SK-N-SH (cell line): ENCODE measurements at regions not wholly inside any gene's neighbourhood (a gene's known extent, or its start where the extent isn't known, plus 50 kb on each side); places are given as distances from the start of the nearest gene placed in this dataset.

Source experiments
- CTCF ChIA-PET: fragments of 300-600, 350-600 bp; formaldehyde crosslinking; extraction: SDS; loops from one replicate; lab custom pipeline; 2021; lab: Yijun Ruan, JAX
- POLR2A ChIA-PET: fragments of 350-600 bp; sonication (Branson Sonifier 250); formaldehyde crosslinking; extraction: SDS; loops from one replicate; lab custom pipeline; 2020; ENCODE audit warnings: antibody characterized with exemption, inconsistent platforms; lab: Yijun Ruan, JAX
- DNase-seq: peaks from one replicate; pipeline ENCODE4 v3.0.0; 2012
- H2AFZ ChIP-seq: fragments of 200-600 bp; sonication (generic); 2 replicates; pipeline ENCODE4 v1.8.1; 2016; ENCODE audit warnings: antibody characterized with exemption, mild to moderate bottlenecking, low read depth
- H3F3A ChIP-seq: fragments of 200-600 bp; sonication (generic); replicated peaks from 2 replicates; pipeline ENCODE3; 2016; ENCODE audit warnings: antibody characterized with exemption, mild to moderate bottlenecking; ENCODE audit not compliant: insufficient read depth
- H3K27ac ChIP-seq, 2 experiments: fragments of 200-500 bp in 1 of 2; fragments of 200-600 bp in 1 of 2; sonication (Bioruptor generic) in 1 of 2; sonication (generic), shearing (Covaris generic) in 1 of 2; 2 replicates each; pipeline versions ENCODE4 v1.5.1 to v1.6.1; 2014 to 2016; ENCODE audit warnings: low read depth in 2 of 2, inconsistent platforms in 1 of 2, low read length in 1 of 2, mild to moderate bottlenecking in 1 of 2, mixed read lengths in 1 of 2
- H3K27me3 ChIP-seq: fragments of 200-600 bp; sonication (generic), shearing (Covaris generic); 2 replicates; pipeline ENCODE4 v1.6.1; 2016; ENCODE audit warnings: mixed run types; ENCODE audit not compliant: insufficient read depth
- H3K36me3 ChIP-seq, 2 experiments: fragments of 200-500 bp in 1 of 2; fragments of 200-600 bp in 1 of 2; sonication (Bioruptor generic) in 1 of 2; sonication (generic) in 1 of 2; replicated peaks in 1 of 2; 2 replicates each; pipeline versions ENCODE3 to v1.5.1; 2014 to 2016; ENCODE audit warnings: low read length in 1 of 2, mild to moderate bottlenecking in 1 of 2; ENCODE audit not compliant: insufficient read depth in 2 of 2, control insufficient read depth in 1 of 2
- H3K4me1 ChIP-seq, 2 experiments: fragments of 200-500 bp in 1 of 2; fragments of 200-600 bp in 1 of 2; sonication (Bioruptor generic) in 1 of 2; sonication (generic), shearing (Covaris generic) in 1 of 2; 2 replicates each; pipeline versions ENCODE4 v1.5.1 to v1.6.1; 2014 to 2016; ENCODE audit warnings: low read depth in 1 of 2, low read length in 1 of 2, mixed run types in 1 of 2; ENCODE audit not compliant: insufficient read depth in 2 of 2, control insufficient read depth in 1 of 2
- H3K4me2 ChIP-seq: fragments of 200-600 bp; sonication (generic), shearing (Covaris generic); 2 replicates; pipeline ENCODE4 v1.6.1; 2017; ENCODE audit warnings: mixed run types
- H3K4me3 ChIP-seq, 2 experiments: fragments of 200-500 bp in 1 of 2; fragments of 200-600 bp in 1 of 2; sonication (Bioruptor generic) in 1 of 2; sonication (generic), shearing (Covaris generic) in 1 of 2; 2 replicates each; pipeline versions ENCODE4 v1.5.1 to v1.8.1; 2014 to 2016; ENCODE audit warnings: low read depth in 2 of 2, inconsistent platforms in 1 of 2, low read length in 1 of 2, mild to moderate bottlenecking in 1 of 2, mixed read lengths in 1 of 2, moderate library complexity in 1 of 2
- H3K79me2 ChIP-seq: fragments of 200-600 bp; sonication (generic); 2 replicates; pipeline ENCODE4 v1.8.1; 2017; ENCODE audit warnings: mild to moderate bottlenecking; ENCODE audit not compliant: insufficient read depth
- H3K9ac ChIP-seq: fragments of 200-600 bp; sonication (generic); 2 replicates; pipeline ENCODE4 v1.6.1; 2017; ENCODE audit warnings: mixed run types
- H3K9me2 ChIP-seq: fragments of 200-600 bp; sonication (generic); 2 replicates; pipeline ENCODE4 v1.6.1; 2017; ENCODE audit warnings: mixed run types
- H3K9me3 ChIP-seq: fragments of 200-600 bp; sonication (generic); 2 replicates; pipeline ENCODE4 v1.6.1; 2017; ENCODE audit warnings: mixed run types, mild to moderate bottlenecking, moderate library complexity
- H4K20me1 ChIP-seq: fragments of 200-600 bp; sonication (generic); 2 replicates; pipeline ENCODE4 v1.6.1; 2017; ENCODE audit warnings: mild to moderate bottlenecking, mixed run types; ENCODE audit not compliant: insufficient read depth
- ELF1 ChIP-seq: IDR thresholded peaks from 2 replicates; pipeline ENCODE4 v1.4.0; 2012
- EP300 ChIP-seq, 2 experiments: IDR thresholded peaks; 2 replicates each; pipeline versions ENCODE4 v1.4.0 to v1.6.1; 2012; ENCODE audit warnings: borderline replicate concordance in 1 of 2, low read depth in 1 of 2, low read length in 1 of 2
- FOXM1 ChIP-seq: IDR thresholded peaks from 2 replicates; pipeline ENCODE4 v1.4.0; 2012; ENCODE audit warnings: low read depth, mild to moderate bottlenecking
- MEF2A ChIP-seq: IDR thresholded peaks from 2 replicates; pipeline ENCODE4 v1.4.0; 2012; ENCODE audit warnings: low read depth, borderline replicate concordance
- RAD21 ChIP-seq: IDR thresholded peaks from 2 replicates; pipeline ENCODE4 v1.6.1; 2012; ENCODE audit warnings: mild to moderate bottlenecking, low read length
- RFX5 ChIP-seq: IDR thresholded peaks from 2 replicates; pipeline ENCODE4 v1.6.1; 2012; ENCODE audit warnings: mild to moderate bottlenecking, improper control_type of control experiment, low read length
- SMC3 ChIP-seq: IDR thresholded peaks from 2 replicates; pipeline ENCODE4 v1.6.1; 2012; ENCODE audit warnings: low read depth, low read length, improper control_type of control experiment
- USF1 ChIP-seq: IDR thresholded peaks from 2 replicates; pipeline ENCODE4 v1.4.0; 2012; ENCODE audit warnings: low read depth, borderline replicate concordance
- YY1 ChIP-seq: IDR thresholded peaks from 2 replicates; pipeline ENCODE4 v1.4.0; 2012; ENCODE audit warnings: low read depth, mild to moderate bottlenecking
- ZBTB33 ChIP-seq: IDR thresholded peaks from 2 replicates; pipeline ENCODE4 v1.4.0; 2012; ENCODE audit warnings: low read depth, borderline replicate concordance
- TF ChIP-seq, protein P1 (sequence below): IDR thresholded peaks from 2 replicates; pipeline ENCODE4 v1.6.1; 2012; ENCODE audit warnings: mild to moderate bottlenecking, low read depth, low read length, moderate library complexity
- TF ChIP-seq, protein P2 (sequence below): IDR thresholded peaks from 2 replicates; pipeline ENCODE4 v1.4.0; 2012; ENCODE audit warnings: low read depth

- H3K9ac ChIP-seq = no peak overlapping the region
- H2AFZ ChIP-seq = no peak overlapping the region
- no peak overlapping the region for H3K4me3 ChIP-seq
- no peaks in the 10 kb centered on the region for H3K36me3 ChIP-seq
- H3K9me2 ChIP-seq = no peaks in the 10 kb centered on the region
- H3K9me3 ChIP-seq = peaks cover 9% of the 10 kb centered on the region; the same call in 1 of the 2 replicates
- ChIA-PET CTCF (no interaction called here), POLR2A (no interaction called here)
- H3K4me1 ChIP-seq = no peaks in the 10 kb centered on the region
- no peak overlapping the region for H3K4me2 ChIP-seq
- no peak for DNase-seq
- no peak overlapping the region for H3K27ac ChIP-seq
- no peaks in the 10 kb centered on the region for H3F3A ChIP-seq
- H4K20me1 ChIP-seq = no peaks in the 10 kb centered on the region
- TF ChIP-seq RAD21 = no peak
- TF ChIP-seq USF1 = no peak
- TF ChIP-seq, protein P1, sequence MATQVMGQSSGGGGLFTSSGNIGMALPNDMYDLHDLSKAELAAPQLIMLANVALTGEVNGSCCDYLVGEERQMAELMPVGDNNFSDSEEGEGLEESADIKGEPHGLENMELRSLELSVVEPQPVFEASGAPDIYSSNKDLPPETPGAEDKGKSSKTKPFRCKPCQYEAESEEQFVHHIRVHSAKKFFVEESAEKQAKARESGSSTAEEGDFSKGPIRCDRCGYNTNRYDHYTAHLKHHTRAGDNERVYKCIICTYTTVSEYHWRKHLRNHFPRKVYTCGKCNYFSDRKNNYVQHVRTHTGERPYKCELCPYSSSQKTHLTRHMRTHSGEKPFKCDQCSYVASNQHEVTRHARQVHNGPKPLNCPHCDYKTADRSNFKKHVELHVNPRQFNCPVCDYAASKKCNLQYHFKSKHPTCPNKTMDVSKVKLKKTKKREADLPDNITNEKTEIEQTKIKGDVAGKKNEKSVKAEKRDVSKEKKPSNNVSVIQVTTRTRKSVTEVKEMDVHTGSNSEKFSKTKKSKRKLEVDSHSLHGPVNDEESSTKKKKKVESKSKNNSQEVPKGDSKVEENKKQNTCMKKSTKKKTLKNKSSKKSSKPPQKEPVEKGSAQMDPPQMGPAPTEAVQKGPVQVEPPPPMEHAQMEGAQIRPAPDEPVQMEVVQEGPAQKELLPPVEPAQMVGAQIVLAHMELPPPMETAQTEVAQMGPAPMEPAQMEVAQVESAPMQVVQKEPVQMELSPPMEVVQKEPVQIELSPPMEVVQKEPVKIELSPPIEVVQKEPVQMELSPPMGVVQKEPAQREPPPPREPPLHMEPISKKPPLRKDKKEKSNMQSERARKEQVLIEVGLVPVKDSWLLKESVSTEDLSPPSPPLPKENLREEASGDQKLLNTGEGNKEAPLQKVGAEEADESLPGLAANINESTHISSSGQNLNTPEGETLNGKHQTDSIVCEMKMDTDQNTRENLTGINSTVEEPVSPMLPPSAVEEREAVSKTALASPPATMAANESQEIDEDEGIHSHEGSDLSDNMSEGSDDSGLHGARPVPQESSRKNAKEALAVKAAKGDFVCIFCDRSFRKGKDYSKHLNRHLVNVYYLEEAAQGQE = no peak
- TF ChIP-seq YY1 = no peak
- no peak for TF ChIP-seq RFX5
- TF ChIP-seq, protein P2, sequence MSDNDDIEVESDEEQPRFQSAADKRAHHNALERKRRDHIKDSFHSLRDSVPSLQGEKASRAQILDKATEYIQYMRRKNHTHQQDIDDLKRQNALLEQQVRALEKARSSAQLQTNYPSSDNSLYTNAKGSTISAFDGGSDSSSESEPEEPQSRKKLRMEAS = no peak
- TF ChIP-seq FOXM1 = no peak
- no peak for TF ChIP-seq SMC3
- no peak for TF ChIP-seq MEF2A
- TF ChIP-seq ELF1 = no peak
- no peak for TF ChIP-seq ZBTB33
- TF ChIP-seq EP300 (IDR thresholded peaks at IDR 0.05; ENCODE audit: borderline replicate concordance in 1 of 2, low read depth in 1 of 2, low read length in 1 of 2) = no peak
- H3K79me2 ChIP-seq = no peaks in the 10 kb centered on the region
- H3K27me3 ChIP-seq = no peaks in the 10 kb centered on the region
Measured at GRCh38 chr21:33997436-33997835, 75.9 kb upstream of the MRPS6 start.
